Hippocampal formation (tissue), 2 donors: ENCODE measurements at regions not wholly inside any gene's neighbourhood (a gene's known extent, or its start where the extent isn't known, plus 50 kb on each side); places are given as distances from the start of the nearest gene placed in this dataset.
A peak's percentile ranks its signal among the peaks of the same experiment; 100 is the strongest.
"Not testable (repeated sequence)": the region's sequence is repeated elsewhere in the genome, so short reads cannot be mapped to it uniquely, and the experiment has no call there.

ENCODE experiments used
- DNase-seq, 2 donors: peaks; one replicate each; lab custom pipeline; 2025; lab: John Stamatoyannopoulos, UW

DNA sequence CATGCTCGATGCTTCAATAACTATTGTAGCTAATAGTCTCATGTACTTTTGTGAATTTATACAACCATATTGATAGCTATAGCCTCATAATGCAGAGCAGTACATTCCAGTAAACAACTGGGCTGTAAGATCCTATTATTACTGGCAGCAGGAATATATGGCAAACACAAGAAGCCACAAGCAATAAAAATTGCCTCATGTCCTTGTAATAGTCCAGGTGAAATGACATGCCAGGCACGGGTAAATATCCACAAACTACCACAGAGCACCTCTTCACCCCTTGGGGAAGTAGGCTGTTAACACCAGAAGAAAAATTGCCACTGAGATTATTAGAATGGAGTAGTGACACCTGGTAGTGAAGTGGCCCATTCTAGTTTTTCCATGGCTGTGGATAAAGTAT lies 158.3 kb downstream of the MTX2 start:
- DNase-seq, result no peak

GRCh38 chr2:176428944-176429469 lies 159.8 kb downstream of the MTX2 start:
- DNase-seq, result not testable (repeated sequence)

GRCh38 chr2:176432434-176432833 lies 163.2 kb downstream of the MTX2 start:
- DNase-seq, result no peak

DNA sequence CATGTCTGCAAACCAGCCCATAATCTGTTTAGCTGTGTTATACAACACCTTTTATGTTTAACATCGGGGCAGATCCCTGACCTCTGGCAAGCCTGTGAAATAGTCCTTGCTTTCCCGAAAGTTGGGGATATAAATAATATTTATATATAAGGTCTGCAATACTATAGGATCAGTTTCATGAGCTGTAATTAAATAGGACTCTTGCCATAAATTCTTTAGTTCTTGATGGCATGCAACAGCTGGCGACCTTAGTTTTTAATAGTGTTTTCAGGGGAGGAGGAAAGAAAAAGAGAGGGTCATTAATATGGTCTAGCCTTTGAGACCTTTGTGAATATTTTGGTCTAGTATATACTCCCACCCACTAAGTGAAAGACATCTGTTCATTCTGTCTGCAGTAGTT lies 166.5 kb downstream of the MTX2 start:
- no peak for DNase-seq

GRCh38 chr2:176443946-176444345 lies 174.7 kb downstream of the MTX2 start:
- DNase-seq, result no peak

DNA sequence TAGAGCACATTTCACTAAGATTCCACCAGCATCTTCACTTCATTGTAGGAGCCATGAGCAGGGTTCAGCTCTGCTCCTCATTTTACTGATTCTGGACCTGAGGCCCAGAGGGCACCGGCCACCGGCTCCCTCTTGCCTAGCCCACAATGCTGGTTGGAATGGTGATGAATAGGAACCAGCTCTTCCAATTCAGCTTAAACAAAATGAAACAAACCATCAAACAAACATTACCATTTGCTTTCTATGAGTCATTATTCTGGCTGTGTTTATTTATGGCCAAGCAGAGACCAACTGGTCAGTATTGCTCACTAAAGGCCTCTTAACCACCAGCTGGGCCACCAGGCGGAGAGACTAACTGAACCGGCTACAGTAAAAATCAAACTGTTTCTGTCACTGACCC lies 176.7 kb downstream of the MTX2 start:
- no peak for DNase-seq

GRCh38 chr2:176446718-176447414 lies 177.6 kb downstream of the MTX2 start:
- DNase-seq, result no peak

GRCh38 chr2:176447616-176448015 lies 178.4 kb downstream of the MTX2 start:
- DNase-seq, result no peak

DNA sequence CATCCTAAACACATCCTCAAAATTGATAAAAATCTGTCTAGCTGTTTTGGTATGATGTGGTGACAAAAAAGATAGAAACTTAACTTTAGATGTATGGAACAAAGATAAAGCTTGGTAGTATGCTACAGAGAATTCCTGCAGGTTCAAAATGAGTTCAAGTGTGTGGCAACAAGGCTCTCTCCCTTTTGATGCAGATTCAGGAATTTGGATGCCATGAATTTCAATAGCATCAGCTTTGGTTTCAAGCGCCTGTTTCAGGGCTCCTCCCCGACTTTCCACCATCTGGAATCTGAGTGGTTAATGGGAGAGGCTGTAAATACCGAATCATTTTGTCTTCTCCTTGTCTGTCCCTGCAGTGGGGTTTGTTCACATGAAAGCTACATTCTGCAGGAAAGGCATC lies 180.6 kb downstream of the MTX2 start:
- DNase-seq, result no peak

DNA sequence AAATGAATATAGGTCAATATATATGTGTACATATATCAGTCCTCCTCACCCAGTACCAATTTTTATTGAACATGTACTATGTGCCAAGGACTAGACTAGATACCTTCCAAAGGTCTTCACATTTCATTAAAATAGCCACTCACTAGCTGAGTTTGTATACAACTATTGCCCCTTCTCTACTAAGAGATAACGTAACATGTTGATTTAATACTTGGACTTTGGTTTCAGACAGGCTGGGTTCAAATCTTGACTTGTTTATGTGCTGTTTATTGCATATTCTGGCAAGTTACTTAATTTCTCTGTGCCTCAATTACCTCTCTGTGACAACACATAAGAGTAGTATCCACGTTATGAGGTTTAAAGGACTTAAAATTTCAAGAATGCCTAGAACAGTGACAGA lies 184.5 kb downstream of the MTX2 start:
- no peak for DNase-seq

DNA sequence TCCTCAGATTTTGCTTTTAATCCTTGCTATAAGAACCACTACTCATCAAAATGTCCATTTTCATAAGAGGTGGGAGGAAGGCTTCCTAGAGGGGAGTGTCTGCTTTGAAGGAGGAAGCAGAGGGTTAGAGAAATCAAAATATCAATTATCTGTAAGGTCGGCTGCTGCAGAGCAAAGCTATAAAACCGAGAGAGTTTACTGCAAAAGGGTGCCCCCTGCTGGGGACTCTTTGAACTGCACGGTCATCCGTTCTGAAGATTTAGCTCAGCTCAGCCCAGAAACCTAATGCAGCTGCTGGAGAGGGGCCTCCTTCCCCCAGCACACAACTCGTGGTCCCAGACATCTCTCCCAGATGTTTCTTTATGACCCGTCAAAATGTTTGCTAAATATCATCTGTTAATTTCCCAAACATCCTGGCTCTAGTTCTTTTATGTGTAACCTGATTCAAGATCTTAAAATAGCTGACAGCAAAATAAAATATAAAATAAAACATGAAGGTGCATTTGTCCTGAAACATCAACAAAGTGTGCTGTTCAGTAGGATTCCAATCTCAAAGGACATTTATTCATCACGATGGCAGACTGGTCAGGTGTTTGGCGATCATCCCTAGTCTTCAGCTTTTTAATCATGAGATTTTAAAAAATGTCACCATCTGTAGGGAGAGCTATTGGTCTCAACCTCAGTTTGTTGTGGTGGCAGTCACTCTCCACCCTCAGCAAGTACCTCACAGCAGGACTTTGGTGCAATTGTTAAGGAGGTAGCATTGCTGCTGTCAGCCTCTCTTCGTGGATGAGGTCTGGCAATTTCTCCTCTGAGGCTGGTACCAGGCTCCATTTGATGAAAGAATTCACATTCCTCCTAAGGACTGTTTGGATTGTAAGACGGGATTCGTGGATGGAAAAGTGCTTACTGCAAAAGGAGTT lies 185.9 kb downstream of the MTX2 start:
- peak; percentile 52 to 67 for DNase-seq

- DNase-seq, result peak in 1 of 2 donors; percentile 1
Observed at GRCh38 chr2:176455816-176456291, 186.6 kb downstream of the MTX2 start.

GRCh38 chr2:176457481-176457880 lies 188.2 kb downstream of the MTX2 start:
- no peak for DNase-seq

- DNase-seq, result no peak
Observed at GRCh38 chr2:176461098-176461808, 192.0 kb downstream of the MTX2 start.

DNA sequence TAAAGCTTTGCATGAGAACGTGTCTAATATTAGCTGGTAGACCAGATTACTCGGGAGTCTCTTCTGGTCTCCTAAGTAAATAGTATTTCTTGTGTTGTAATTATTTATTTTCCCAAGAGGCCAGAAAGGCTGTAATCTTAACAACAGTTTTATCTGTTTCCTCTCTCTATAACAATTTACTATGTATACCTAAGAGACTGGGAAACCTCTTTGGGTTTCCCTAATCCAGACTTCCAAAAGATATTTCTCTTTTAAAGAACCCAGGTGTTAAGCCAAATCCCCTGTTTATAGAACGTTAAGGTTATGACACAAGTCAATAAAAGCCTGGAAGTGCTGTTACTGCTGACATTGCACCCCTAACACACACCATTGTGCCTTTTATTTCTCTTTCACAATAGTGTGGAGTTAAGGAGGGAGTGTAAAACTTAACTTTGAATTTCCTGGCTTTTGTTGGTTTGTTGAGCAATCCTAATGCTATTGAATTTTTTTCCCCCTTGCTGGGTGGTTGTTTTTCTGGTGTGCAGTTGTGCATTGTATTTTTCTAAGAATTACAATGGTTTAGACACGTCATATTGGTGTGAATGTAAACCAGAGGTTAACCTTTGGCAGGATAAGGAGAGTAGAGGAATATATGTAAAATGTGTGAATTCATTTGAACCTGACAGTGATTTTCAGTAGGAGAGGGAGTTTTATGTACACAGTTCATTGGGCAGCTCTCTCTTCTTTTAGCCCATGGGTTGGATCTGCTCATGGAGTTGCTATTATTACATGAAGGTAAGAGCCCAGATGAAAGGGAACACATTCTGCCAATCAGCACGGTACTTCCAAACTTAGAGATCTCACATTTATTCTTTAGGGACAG lies 192.8 kb downstream of the MTX2 start:
- DNase-seq, result no peak

DNA sequence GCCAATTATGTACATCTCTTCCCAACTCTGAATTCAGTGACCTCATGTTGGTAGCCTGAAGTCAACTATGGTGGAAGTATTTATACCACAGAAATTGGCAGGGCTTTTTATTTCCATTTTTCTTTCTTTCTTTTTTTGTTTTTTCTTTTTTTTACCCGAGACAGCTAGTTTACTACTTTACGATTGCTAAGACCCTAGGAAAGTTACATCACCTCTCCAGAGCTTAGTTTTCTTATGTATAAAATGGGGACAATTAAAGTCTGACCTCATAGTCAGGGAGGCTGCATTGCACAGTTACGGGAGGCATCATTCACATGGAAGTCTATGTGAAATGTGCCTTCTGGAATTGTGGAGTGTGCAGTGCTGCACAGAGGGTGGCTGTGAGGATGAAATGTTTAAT lies 194.3 kb downstream of the MTX2 start:
- DNase-seq, result no peak

- DNase-seq, result no peak
Observed at GRCh38 chr2:176464886-176465564, 195.8 kb downstream of the MTX2 start.

- no peak for DNase-seq
Observed at GRCh38 chr2:176466918-176467452, 197.7 kb downstream of the MTX2 start.

- DNase-seq, result no peak
Observed at GRCh38 chr2:176467595-176467994, 198.4 kb downstream of the MTX2 start.

- no peak for DNase-seq
Observed at GRCh38 chr2:176468457-176469113, 199.3 kb downstream of the MTX2 start.
